Gastroesophageal sphincter (tissue), 3 donors: ENCODE measurements at regions not wholly inside any gene's neighbourhood (a gene's known extent, or its start where the extent isn't known, plus 50 kb on each side); places are given as distances from the start of the nearest gene placed in this dataset.

Experiments
- EP300 ChIP-seq: sonication (generic); formaldehyde crosslinking; IDR thresholded peaks from one replicate; pipeline ENCODE4 v1.6.1; 2017; ENCODE audit warnings: antibody characterized with exemption, mild to moderate bottlenecking
- POLR2A ChIP-seq, 2 donors: fragments of 450-650 bp; IDR thresholded peaks; one replicate each; pipeline ENCODE4 v1.6.1; 2017; ENCODE audit warnings: antibody characterized with exemption in 2 of 2, mild to moderate bottlenecking in 2 of 2, moderate library complexity in 1 of 2
- POLR2AphosphoS5 ChIP-seq: sonication (generic); formaldehyde crosslinking; IDR thresholded peaks from one replicate; pipeline ENCODE4 v1.6.1; 2017; ENCODE audit warnings: antibody characterized with exemption
- TF ChIP-seq, protein P1 (sequence below), 4 experiments: fragments of 200-600 bp in 2 of 4; fragments of 450-650 bp in 2 of 4; sonication (generic) in 1 of 4; IDR thresholded peaks; one replicate each; pipeline ENCODE4 v1.5.1; 2017 to 2019; ENCODE audit warnings: antibody characterized with exemption in 4 of 4, mild to moderate bottlenecking in 2 of 4, moderate library complexity in 2 of 4

DNA sequence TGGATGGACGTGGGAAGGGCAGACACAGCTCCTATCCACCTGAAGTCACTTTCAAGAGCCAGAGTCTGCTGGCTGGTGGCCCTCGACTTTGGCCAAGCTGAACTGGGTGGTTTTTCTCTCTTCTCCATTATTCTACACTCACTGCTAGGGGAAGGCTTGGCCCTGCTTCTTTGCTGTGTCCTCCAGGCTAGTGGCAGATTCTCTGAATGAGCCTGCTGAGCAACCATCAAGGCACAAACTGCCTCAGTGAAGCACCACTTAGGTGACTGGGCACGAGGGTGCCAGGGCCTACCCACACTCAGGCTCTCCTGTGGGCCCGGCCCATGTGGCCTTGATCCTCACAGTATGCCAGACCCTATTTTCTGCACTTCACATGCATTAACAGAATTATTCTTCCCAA is 92.0 kb downstream of the PJA1 start:
- TF ChIP-seq, protein P1, sequence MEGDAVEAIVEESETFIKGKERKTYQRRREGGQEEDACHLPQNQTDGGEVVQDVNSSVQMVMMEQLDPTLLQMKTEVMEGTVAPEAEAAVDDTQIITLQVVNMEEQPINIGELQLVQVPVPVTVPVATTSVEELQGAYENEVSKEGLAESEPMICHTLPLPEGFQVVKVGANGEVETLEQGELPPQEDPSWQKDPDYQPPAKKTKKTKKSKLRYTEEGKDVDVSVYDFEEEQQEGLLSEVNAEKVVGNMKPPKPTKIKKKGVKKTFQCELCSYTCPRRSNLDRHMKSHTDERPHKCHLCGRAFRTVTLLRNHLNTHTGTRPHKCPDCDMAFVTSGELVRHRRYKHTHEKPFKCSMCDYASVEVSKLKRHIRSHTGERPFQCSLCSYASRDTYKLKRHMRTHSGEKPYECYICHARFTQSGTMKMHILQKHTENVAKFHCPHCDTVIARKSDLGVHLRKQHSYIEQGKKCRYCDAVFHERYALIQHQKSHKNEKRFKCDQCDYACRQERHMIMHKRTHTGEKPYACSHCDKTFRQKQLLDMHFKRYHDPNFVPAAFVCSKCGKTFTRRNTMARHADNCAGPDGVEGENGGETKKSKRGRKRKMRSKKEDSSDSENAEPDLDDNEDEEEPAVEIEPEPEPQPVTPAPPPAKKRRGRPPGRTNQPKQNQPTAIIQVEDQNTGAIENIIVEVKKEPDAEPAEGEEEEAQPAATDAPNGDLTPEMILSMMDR (IDR thresholded peaks at IDR 0.05) = no peak
- TF ChIP-seq EP300 = no peak
- no peak for TF ChIP-seq POLR2AphosphoS5
- TF ChIP-seq POLR2A (IDR thresholded peaks at IDR 0.05) = no peak
